EL (cell line): ENCODE measurements at regions not wholly inside any gene's neighbourhood (a gene's known extent, or its start where the extent isn't known, plus 50 kb on each side); places are given as distances from the start of the nearest gene placed in this dataset.

Experiments used
- DNase-seq: peaks from one replicate; pipeline ENCODE4 v3.0.0-alpha.2; 2016

- no peak for DNase-seq
Observed at GRCh38 chr3:168495932-168496331, 400.2 kb upstream of the GOLIM4 start.

GRCh38 chr3:168495270-168495669, 399.5 kb upstream of the GOLIM4 start:
- DNase-seq, result no peak

GRCh38 chr3:168493412-168494205, 397.9 kb upstream of the GOLIM4 start:
- no peak for DNase-seq

GRCh38 chr3:168490981-168491380, 395.3 kb upstream of the GOLIM4 start:
- no peak for DNase-seq

- no peak for DNase-seq
Observed at GRCh38 chr3:168489301-168489700, 393.6 kb upstream of the GOLIM4 start.

GRCh38 chr3:168485936-168486335, 390.2 kb upstream of the GOLIM4 start:
- DNase-seq, result no peak

GRCh38 chr3:168476360-168476980, 380.7 kb upstream of the GOLIM4 start:
- no peak for DNase-seq

- no peak for DNase-seq
Observed at GRCh38 chr3:168475704-168476103, 380.0 kb upstream of the GOLIM4 start.

GRCh38 chr3:168473334-168473890, 377.7 kb upstream of the GOLIM4 start:
- DNase-seq, result no peak

- no peak for DNase-seq
Observed at GRCh38 chr3:168472783-168473182, 377.1 kb upstream of the GOLIM4 start.

- no peak for DNase-seq
Observed at GRCh38 chr3:168470380-168470779, 374.7 kb upstream of the GOLIM4 start.

- no peak for DNase-seq
Observed at GRCh38 chr3:168469436-168469835, 373.7 kb upstream of the GOLIM4 start.

- peak; percentile 10 for DNase-seq
Observed at GRCh38 chr3:168467115-168467714, 371.5 kb upstream of the GOLIM4 start.

GRCh38 chr3:168461793-168462192, 366.1 kb upstream of the GOLIM4 start:
- DNase-seq, result no peak

- no peak for DNase-seq
Observed at GRCh38 chr3:168459226-168459784, 363.6 kb upstream of the GOLIM4 start.

GRCh38 chr3:168457954-168458539, 362.3 kb upstream of the GOLIM4 start:
- no peak for DNase-seq

GRCh38 chr3:168455814-168456213, 360.1 kb upstream of the GOLIM4 start:
- no peak for DNase-seq

GRCh38 chr3:168453623-168454022, 357.9 kb upstream of the GOLIM4 start:
- DNase-seq, result no peak

GRCh38 chr3:168443965-168444364, 348.2 kb upstream of the GOLIM4 start:
- no peak for DNase-seq

- DNase-seq, result no peak
Observed at GRCh38 chr3:168442502-168442901, 346.8 kb upstream of the GOLIM4 start.

GRCh38 chr3:168436245-168436724, 340.6 kb upstream of the GOLIM4 start:
- no peak for DNase-seq

- peak; percentile 1 for DNase-seq
Observed at GRCh38 chr3:168431491-168431890, 335.8 kb upstream of the GOLIM4 start.
